GM18499 (cell line): ENCODE measurements at regions not wholly inside any gene's neighbourhood (a gene's known extent, or its start where the extent isn't known, plus 50 kb on each side); places are given as distances from the start of the nearest gene placed in this dataset.

Experiments used
- ATAC-seq: cut with Tn5 transposase; IDR thresholded peaks from one replicate; pipeline ENCODE4 v1.9.1; 2021; ENCODE audit warnings: moderate number of reproducible peaks; ENCODE audit not compliant: insufficient read depth, unreplicated experiment

- no peak for ATAC-seq
Observed at GRCh38 chr2:192307530-192307929, 112.8 kb upstream of the TMEFF2 start.

GRCh38 chr2:192298664-192299063 is 103.9 kb upstream of the TMEFF2 start:
- no peak for ATAC-seq

GRCh38 chr2:192292478-192292877 is 97.7 kb upstream of the TMEFF2 start:
- ATAC-seq = no peak

GRCh38 chr2:192288295-192288694 is 93.6 kb upstream of the TMEFF2 start:
- ATAC-seq = no peak

GRCh38 chr2:192286093-192286701 is 91.5 kb upstream of the TMEFF2 start:
- ATAC-seq = no peak

- ATAC-seq = no peak
Observed at GRCh38 chr2:192283450-192283849, 88.7 kb upstream of the TMEFF2 start.

- no peak for ATAC-seq
Observed at GRCh38 chr2:192278701-192279100, 84.0 kb upstream of the TMEFF2 start.

- ATAC-seq = no peak
Observed at GRCh38 chr2:192277494-192278109, 82.9 kb upstream of the TMEFF2 start.

GRCh38 chr2:192275632-192276031 is 80.9 kb upstream of the TMEFF2 start:
- ATAC-seq = no peak

- ATAC-seq = no peak
Observed at GRCh38 chr2:192267484-192267883, 72.8 kb upstream of the TMEFF2 start.

GRCh38 chr2:192265751-192266150 is 71.0 kb upstream of the TMEFF2 start:
- ATAC-seq = no peak

- ATAC-seq = no peak
Observed at GRCh38 chr2:192254444-192254843, 59.7 kb upstream of the TMEFF2 start.

- no peak for ATAC-seq
Observed at GRCh38 chr2:192253692-192254091, 59.0 kb upstream of the TMEFF2 start.

GRCh38 chr2:192250961-192251360 is 56.2 kb upstream of the TMEFF2 start:
- ATAC-seq = no peak

- no peak for ATAC-seq
Observed at GRCh38 chr2:192247456-192247855, 52.7 kb upstream of the TMEFF2 start.

GRCh38 chr2:192246297-192246696 is 51.6 kb upstream of the TMEFF2 start:
- no peak for ATAC-seq

- no peak for ATAC-seq
Observed at GRCh38 chr2:192245329-192245728, 50.6 kb upstream of the TMEFF2 start.
